ENCODE measurements at regions not wholly inside any gene's neighbourhood (a gene's known extent, or its start where the extent isn't known, plus 50 kb on each side); places are given as distances from the start of the nearest gene placed in this dataset.

DNA sequence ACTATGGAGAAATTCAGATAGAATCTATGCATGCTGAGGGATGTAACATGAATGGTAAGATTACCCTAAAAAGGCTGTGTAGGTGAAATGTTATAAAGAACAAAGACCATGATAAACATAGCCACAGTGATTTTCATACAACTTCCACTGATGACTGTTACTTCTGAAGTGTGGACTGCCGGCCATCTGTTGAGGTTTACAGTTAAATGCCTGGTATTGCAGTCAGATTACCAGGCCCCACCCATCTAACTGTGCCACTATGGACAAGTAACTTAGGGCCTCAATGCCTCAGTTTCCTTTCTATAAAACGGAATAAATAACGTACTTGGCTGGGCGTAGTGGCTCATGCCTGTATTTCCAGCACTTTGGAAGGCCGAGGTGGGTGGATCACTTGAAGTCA lies 395.6 kb downstream of the KLF12 start:
- H3K79me2 ChIP-seq (ENCODE audit: insufficient read depth, low read length) = no peaks in the 10 kb centered on the region
- no peak overlapping the region for H2AFZ ChIP-seq (ENCODE audit: insufficient read depth, low read depth, low read length, poor library complexity, severe bottlenecking)
- H3K9ac ChIP-seq (ENCODE audit: insufficient read depth, low read length, poor library complexity, severe bottlenecking) = no peak overlapping the region
- H3K4me1 ChIP-seq (ENCODE audit: control insufficient read depth in 1 of 2, insufficient read depth in 2 of 2, low read length in 2 of 2) = no peaks in the 10 kb centered on the region
- TF ChIP-seq, protein P1, sequence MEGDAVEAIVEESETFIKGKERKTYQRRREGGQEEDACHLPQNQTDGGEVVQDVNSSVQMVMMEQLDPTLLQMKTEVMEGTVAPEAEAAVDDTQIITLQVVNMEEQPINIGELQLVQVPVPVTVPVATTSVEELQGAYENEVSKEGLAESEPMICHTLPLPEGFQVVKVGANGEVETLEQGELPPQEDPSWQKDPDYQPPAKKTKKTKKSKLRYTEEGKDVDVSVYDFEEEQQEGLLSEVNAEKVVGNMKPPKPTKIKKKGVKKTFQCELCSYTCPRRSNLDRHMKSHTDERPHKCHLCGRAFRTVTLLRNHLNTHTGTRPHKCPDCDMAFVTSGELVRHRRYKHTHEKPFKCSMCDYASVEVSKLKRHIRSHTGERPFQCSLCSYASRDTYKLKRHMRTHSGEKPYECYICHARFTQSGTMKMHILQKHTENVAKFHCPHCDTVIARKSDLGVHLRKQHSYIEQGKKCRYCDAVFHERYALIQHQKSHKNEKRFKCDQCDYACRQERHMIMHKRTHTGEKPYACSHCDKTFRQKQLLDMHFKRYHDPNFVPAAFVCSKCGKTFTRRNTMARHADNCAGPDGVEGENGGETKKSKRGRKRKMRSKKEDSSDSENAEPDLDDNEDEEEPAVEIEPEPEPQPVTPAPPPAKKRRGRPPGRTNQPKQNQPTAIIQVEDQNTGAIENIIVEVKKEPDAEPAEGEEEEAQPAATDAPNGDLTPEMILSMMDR (IDR thresholded peaks at IDR 0.05) = no peak
- no peak overlapping the region for H3K4me3 ChIP-seq (replicated peaks in 1 of 3; ENCODE audit: low read depth in 2 of 3, low read length in 3 of 3)
- H3K27ac ChIP-seq (ENCODE audit: low read depth in 1 of 2, low read length in 2 of 2) = no peak overlapping the region
- H4K20me1 ChIP-seq (ENCODE audit: insufficient read depth, low read length) = no peaks in the 10 kb centered on the region
- H3K4me2 ChIP-seq (replicated peaks; ENCODE audit: extremely low read depth, low read length, poor library complexity, severe bottlenecking) = no peak overlapping the region
- no peak for DNase-seq
- Mint-ChIP-seq H3K4me1 (no peaks in the 10 kb centered on the region), H3K9me3 (no peaks in the 10 kb centered on the region), H3K27me3 (ENCODE audit: low read depth in 3 of 3) (peaks cover 0 to 3% (median 0%) of the 10 kb centered on the region in 3 donors), H3K36me3 (no peaks in the 10 kb centered on the region), H3K4me3 (no peak overlapping the region), H3K27ac (no peak overlapping the region)
- H3K9me3 ChIP-seq (replicated peaks in 1 of 2; ENCODE audit: control insufficient read depth in 1 of 2, insufficient read depth in 1 of 2, low read length in 2 of 2) = no peaks in the 10 kb centered on the region
- H3K36me3 ChIP-seq (replicated peaks in 1 of 2; ENCODE audit: control insufficient read depth in 1 of 2, insufficient read depth in 2 of 2, low read length in 2 of 2) = no peaks in the 10 kb centered on the region
- no peaks in the 10 kb centered on the region for H3K27me3 ChIP-seq (ENCODE audit: control insufficient read depth in 2 of 2, insufficient read depth in 2 of 2, low read length in 2 of 2)
- 97% methylated on average over 5 of the region's 5 CpGs for WGBS (ENCODE audit: insufficient coverage)
- intact Hi-C loops (cut with micrococcal nuclease) = no loop called here

GRCh38 chr13:73737214-73737613 lies 397.0 kb downstream of the KLF12 start:
- Histone ChIP-seq H3K4me1 (ENCODE audit: control insufficient read depth in 1 of 2, insufficient read depth in 2 of 2, low read length in 2 of 2) (no peaks in the 10 kb centered on the region), H3K4me3 (replicated peaks in 1 of 3; ENCODE audit: low read depth in 2 of 3, low read length in 3 of 3) (no peak overlapping the region), H3K36me3 (replicated peaks in 1 of 2; ENCODE audit: control insufficient read depth in 1 of 2, insufficient read depth in 2 of 2, low read length in 2 of 2) (no peaks in the 10 kb centered on the region), H3K27ac (ENCODE audit: low read depth in 1 of 2, low read length in 2 of 2) (no peak overlapping the region), H3K9ac (ENCODE audit: insufficient read depth, low read length, poor library complexity, severe bottlenecking) (no peak overlapping the region), H4K20me1 (ENCODE audit: insufficient read depth, low read length) (no peaks in the 10 kb centered on the region), H3K27me3 (ENCODE audit: control insufficient read depth in 2 of 2, insufficient read depth in 2 of 2, low read length in 2 of 2) (no peaks in the 10 kb centered on the region), H2AFZ (ENCODE audit: insufficient read depth, low read depth, low read length, poor library complexity, severe bottlenecking) (no peak overlapping the region), H3K4me2 (replicated peaks; ENCODE audit: extremely low read depth, low read length, poor library complexity, severe bottlenecking) (no peak overlapping the region), H3K79me2 (ENCODE audit: insufficient read depth, low read length) (no peaks in the 10 kb centered on the region), H3K9me3 (replicated peaks in 1 of 2; ENCODE audit: control insufficient read depth in 1 of 2, insufficient read depth in 1 of 2, low read length in 2 of 2) (no peaks in the 10 kb centered on the region)
- H3K27me3 Mint-ChIP-seq (ENCODE audit: low read depth in 3 of 3) = peaks cover 0 to 3% (median 0%) of the 10 kb centered on the region in 3 donors
- no peaks in the 10 kb centered on the region for H3K4me1 Mint-ChIP-seq
- H3K9me3 Mint-ChIP-seq = no peaks in the 10 kb centered on the region
- H3K27ac Mint-ChIP-seq = no peak overlapping the region
- TF ChIP-seq, protein P1 (IDR thresholded peaks at IDR 0.05) = no peak
- H3K4me3 Mint-ChIP-seq = no peak overlapping the region
- intact Hi-C loops (cut with micrococcal nuclease) = no loop called here
- WGBS (ENCODE audit: insufficient coverage) = no CpG with 5 or more reads among the region's 2 CpGs
- no peak for DNase-seq
- no peaks in the 10 kb centered on the region for H3K36me3 Mint-ChIP-seq

Measured in CD14-positive monocyte (primary cell).